Nephron (organoid): ENCODE measurements at regions not wholly inside any gene's neighbourhood (a gene's known extent, or its start where the extent isn't known, plus 50 kb on each side); places are given as distances from the start of the nearest gene placed in this dataset.

Source experiments
- H3K27ac Mint-ChIP-seq, 3 experiments: 2 replicates each; pipeline ENCODE4 v1.8.0; 2020; ENCODE audit warnings: mixed read lengths in 3 of 3, mild to moderate bottlenecking in 2 of 3, moderate library complexity in 1 of 3
- H3K27me3 Mint-ChIP-seq: 2 replicates; pipeline ENCODE4 v1.8.0; 2021; ENCODE audit warnings: low read depth, mild to moderate bottlenecking, moderate library complexity, mixed read lengths
- H3K36me3 Mint-ChIP-seq: 2 replicates; pipeline ENCODE4 v1.8.0; 2020; ENCODE audit warnings: low read depth, mixed read lengths
- H3K4me1 Mint-ChIP-seq: 2 replicates; pipeline ENCODE4 v1.8.0; 2020; ENCODE audit warnings: mixed read lengths
- H3K4me3 Mint-ChIP-seq, 3 experiments: 2 replicates each; pipeline ENCODE4 v1.8.0; 2020; ENCODE audit warnings: mild to moderate bottlenecking in 3 of 3, mixed read lengths in 3 of 3, moderate library complexity in 2 of 3
- H3K9me3 Mint-ChIP-seq: 2 replicates; pipeline ENCODE4 v1.8.0; 2020; ENCODE audit warnings: mixed read lengths
- CTCF ChIP-seq, 3 experiments: fragments of 200-600 bp; sonication (generic); IDR thresholded peaks; one replicate each; pipeline ENCODE4 v1.5.0; 2021; ENCODE audit warnings: antibody characterized with exemption in 3 of 3; ENCODE audit not compliant: unreplicated experiment in 3 of 3

- Mint-ChIP-seq H3K36me3 (no peaks in the 10 kb centered on the region), H3K4me3 (no peak overlapping the region), H3K9me3 (no peaks in the 10 kb centered on the region), H3K27me3 (peaks cover 12% of the 10 kb centered on the region), H3K4me1 (peaks cover 36% of the 10 kb centered on the region), H3K27ac (no peak overlapping the region)
- TF ChIP-seq CTCF (IDR thresholded peaks at IDR 0.05; ENCODE audit: unreplicated experiment in 3 of 3): no peak
Observed at GRCh38 chr1:235925016-235925415, 58.3 kb upstream of the LYST start.

- Mint-ChIP-seq H3K4me3 (peak overlapping the region in 1 of 3 experiments; percentile 16), H3K27me3 (peaks cover 9% of the 10 kb centered on the region), H3K27ac (peak overlapping the region; percentile 29 to 54 (median 33)), H3K9me3 (no peaks in the 10 kb centered on the region), H3K36me3 (no peaks in the 10 kb centered on the region), H3K4me1 (peaks cover 39% of the 10 kb centered on the region)
- TF ChIP-seq CTCF (IDR thresholded peaks at IDR 0.05; ENCODE audit: unreplicated experiment in 3 of 3): no peak
Observed at GRCh38 chr1:235923466-235924021, 56.8 kb upstream of the LYST start.

GRCh38 chr1:235920596-235921375, 54.1 kb upstream of the LYST start:
- Mint-ChIP-seq H3K9me3 (no peaks in the 10 kb centered on the region), H3K4me1 (peaks cover 50% of the 10 kb centered on the region), H3K36me3 (no peaks in the 10 kb centered on the region), H3K4me3 (no peak overlapping the region), H3K27me3 (peaks cover 5% of the 10 kb centered on the region), H3K27ac (peak overlapping the region; percentile 11 to 56 (median 32))
- no peak for TF ChIP-seq CTCF (IDR thresholded peaks at IDR 0.05; ENCODE audit: unreplicated experiment in 3 of 3)

GRCh38 chr1:235919833-235920441, 53.2 kb upstream of the LYST start:
- no peaks in the 10 kb centered on the region for H3K36me3 Mint-ChIP-seq
- peaks cover 5% of the 10 kb centered on the region for H3K27me3 Mint-ChIP-seq
- TF ChIP-seq CTCF (IDR thresholded peaks at IDR 0.05; ENCODE audit: unreplicated experiment in 3 of 3): no peak
- peaks cover 50% of the 10 kb centered on the region for H3K4me1 Mint-ChIP-seq
- no peaks in the 10 kb centered on the region for H3K9me3 Mint-ChIP-seq
- H3K27ac Mint-ChIP-seq: peak overlapping the region; percentile 11 to 56 (median 32)
- H3K4me3 Mint-ChIP-seq: peak overlapping the region in 1 of 3 experiments; percentile 7

- H3K4me1 Mint-ChIP-seq: peaks cover 46% of the 10 kb centered on the region
- TF ChIP-seq CTCF (IDR thresholded peaks at IDR 0.05; ENCODE audit: unreplicated experiment in 3 of 3): no peak
- peak overlapping the region; percentile 11 to 61 (median 56) for H3K27ac Mint-ChIP-seq
- H3K27me3 Mint-ChIP-seq: peaks cover 5% of the 10 kb centered on the region
- no peak overlapping the region for H3K4me3 Mint-ChIP-seq
- no peaks in the 10 kb centered on the region for H3K9me3 Mint-ChIP-seq
- no peaks in the 10 kb centered on the region for H3K36me3 Mint-ChIP-seq
Observed at GRCh38 chr1:235919127-235919832, 52.6 kb upstream of the LYST start.
